ENCODE measurements at regions not wholly inside any gene's neighbourhood (a gene's known extent, or its start where the extent isn't known, plus 50 kb on each side); places are given as distances from the start of the nearest gene placed in this dataset.

GRCh38 chr7:106957766-106958165 lies 86.7 kb upstream of the PRKAR2B start:
- Mint-ChIP-seq H3K27me3 (no peaks in the 10 kb centered on the region), H3K9me3 (ENCODE audit: insufficient read depth) (no peaks in the 10 kb centered on the region), H3K4me3 (no peak overlapping the region), H3K27ac (no peak overlapping the region), H3K4me1 (peaks cover under 1% of the 10 kb centered on the region)
- ChIA-PET POLR2A (no interaction called here), CTCF (no interaction called here)
- peaks cover 0 to 3% (median 0%) of the 10 kb centered on the region in 4 experiments for H3K27me3 ChIP-seq (replicated peaks in 1 of 4; ENCODE audit: control extremely low read depth in 1 of 4, control insufficient read depth in 3 of 4, insufficient read depth in 4 of 4, low read length in 3 of 4)
- WGBS (ENCODE audit: insufficient coverage) = 100% methylated on average over 1 of the region's 2 CpGs
- no peak for DNase-seq
- no peak overlapping the region for H3K9ac ChIP-seq (ENCODE audit: low read length)
- no peak overlapping the region for H3K27ac ChIP-seq (ENCODE audit: low read length in 2 of 2)
- peaks cover 0 to 3% of the 10 kb centered on the region in 2 donors for H3K4me1 ChIP-seq (ENCODE audit: control insufficient read depth in 2 of 2, insufficient read depth in 2 of 2, low read length in 2 of 2)
- no peak overlapping the region for H2AFZ ChIP-seq (ENCODE audit: insufficient read depth, low read depth, low read length, poor library complexity, severe bottlenecking)
- no peaks in the 10 kb centered on the region for H4K20me1 ChIP-seq (ENCODE audit: control insufficient read depth, insufficient read depth, low read length, poor library complexity, severe bottlenecking)
- H3K9me3 ChIP-seq (ENCODE audit: control extremely low read depth in 1 of 3, control insufficient read depth in 2 of 3, insufficient read depth in 1 of 3, low read length in 2 of 3) = no peaks in the 10 kb centered on the region
- H3K4me3 ChIP-seq (ENCODE audit: control extremely low read depth in 1 of 5, extremely low read depth in 1 of 5, insufficient read depth in 1 of 5, low read depth in 2 of 5, low read length in 4 of 5) = no peak overlapping the region
- intact Hi-C loops (cut with micrococcal nuclease) = no loop called here
- no peaks in the 10 kb centered on the region for H3K36me3 ChIP-seq (replicated peaks in 1 of 2; ENCODE audit: control extremely low read depth in 1 of 2, control insufficient read depth in 1 of 2, extremely low read depth in 1 of 2, insufficient read depth in 2 of 2, low read length in 1 of 2)
- no peaks in the 10 kb centered on the region for H3K79me2 ChIP-seq (ENCODE audit: control insufficient read depth, insufficient read depth, low read length)
- no peak overlapping the region for H3K4me2 ChIP-seq (replicated peaks; ENCODE audit: low read depth, low read length, poor library complexity, severe bottlenecking)
- no peak for ATAC-seq (ENCODE audit: low read depth)
- TF ChIP-seq EZH2 (IDR thresholded peaks at IDR 0.05; ENCODE audit: borderline replicate concordance, insufficient read depth, low read depth, low read length, poor library complexity, severe bottlenecking) = no peak
- TF ChIP-seq CTCF (IDR thresholded peaks at IDR 0.05) = no peak

GRCh38 chr7:106959753-106960152 lies 84.8 kb upstream of the PRKAR2B start:
- H3K27me3 ChIP-seq (replicated peaks in 1 of 4; ENCODE audit: control extremely low read depth in 1 of 4, control insufficient read depth in 3 of 4, insufficient read depth in 4 of 4, low read length in 3 of 4) = no peaks in the 10 kb centered on the region
- Mint-ChIP-seq H3K4me3 (no peak overlapping the region), H3K4me1 (peaks cover 3% of the 10 kb centered on the region), H3K9me3 (ENCODE audit: insufficient read depth) (no peaks in the 10 kb centered on the region), H3K27me3 (peaks cover 5% of the 10 kb centered on the region), H3K27ac (no peak overlapping the region)
- H3K9ac ChIP-seq (ENCODE audit: low read length) = no peak overlapping the region
- no peak overlapping the region for H3K4me2 ChIP-seq (replicated peaks; ENCODE audit: low read depth, low read length, poor library complexity, severe bottlenecking)
- H2AFZ ChIP-seq (ENCODE audit: insufficient read depth, low read depth, low read length, poor library complexity, severe bottlenecking) = no peak overlapping the region
- ChIA-PET CTCF (interaction anchor here (0.6 kb wide), 1 partner anchor 23 kb away, joined by 3 read pairs; no protein-coding TSS in a partner anchor), POLR2A (no interaction called here)
- no peak overlapping the region for H3K4me3 ChIP-seq (ENCODE audit: control extremely low read depth in 1 of 5, extremely low read depth in 1 of 5, insufficient read depth in 1 of 5, low read depth in 2 of 5, low read length in 4 of 5)
- H3K4me1 ChIP-seq (ENCODE audit: control insufficient read depth in 2 of 2, insufficient read depth in 2 of 2, low read length in 2 of 2) = peaks cover 0 to 6% of the 10 kb centered on the region in 2 donors
- TF ChIP-seq EZH2 (IDR thresholded peaks at IDR 0.05; ENCODE audit: borderline replicate concordance, insufficient read depth, low read depth, low read length, poor library complexity, severe bottlenecking) = no peak
- TF ChIP-seq CTCF (IDR thresholded peaks at IDR 0.05) = peak; percentile 10
- H3K27ac ChIP-seq (ENCODE audit: low read length in 2 of 2) = no peak overlapping the region
- DNase-seq (no peak), ATAC-seq (ENCODE audit: low read depth) (no peak)
- H3K79me2 ChIP-seq (ENCODE audit: control insufficient read depth, insufficient read depth, low read length) = no peaks in the 10 kb centered on the region
- H3K9me3 ChIP-seq (ENCODE audit: control extremely low read depth in 1 of 3, control insufficient read depth in 2 of 3, insufficient read depth in 1 of 3, low read length in 2 of 3) = no peaks in the 10 kb centered on the region
- H3K36me3 ChIP-seq (replicated peaks in 1 of 2; ENCODE audit: control extremely low read depth in 1 of 2, control insufficient read depth in 1 of 2, extremely low read depth in 1 of 2, insufficient read depth in 2 of 2, low read length in 1 of 2) = no peaks in the 10 kb centered on the region
- WGBS (ENCODE audit: insufficient coverage) = 87% methylated on average over 2 of the region's 2 CpGs
- H4K20me1 ChIP-seq (ENCODE audit: control insufficient read depth, insufficient read depth, low read length, poor library complexity, severe bottlenecking) = no peaks in the 10 kb centered on the region
- intact Hi-C loops (cut with micrococcal nuclease) = no loop called here
